HEK293 (cell line): ENCODE measurements at regions not wholly inside any gene's neighbourhood (a gene's known extent, or its start where the extent isn't known, plus 50 kb on each side); places are given as distances from the start of the nearest gene placed in this dataset.

Experiments used
- ZNF121 ChIP-seq: fragments of 450-650 bp; formaldehyde crosslinking; IDR thresholded peaks from 2 replicates; pipeline ENCODE4 v1.5.1; 2016; ENCODE audit warnings: missing biosample characterization, missing genetic modification characterization
- ZNF18 ChIP-seq: fragments of 450-650 bp; formaldehyde crosslinking; IDR thresholded peaks from 2 replicates; pipeline ENCODE4 v1.5.1; 2016; ENCODE audit warnings: missing biosample characterization, missing genetic modification characterization

DNA sequence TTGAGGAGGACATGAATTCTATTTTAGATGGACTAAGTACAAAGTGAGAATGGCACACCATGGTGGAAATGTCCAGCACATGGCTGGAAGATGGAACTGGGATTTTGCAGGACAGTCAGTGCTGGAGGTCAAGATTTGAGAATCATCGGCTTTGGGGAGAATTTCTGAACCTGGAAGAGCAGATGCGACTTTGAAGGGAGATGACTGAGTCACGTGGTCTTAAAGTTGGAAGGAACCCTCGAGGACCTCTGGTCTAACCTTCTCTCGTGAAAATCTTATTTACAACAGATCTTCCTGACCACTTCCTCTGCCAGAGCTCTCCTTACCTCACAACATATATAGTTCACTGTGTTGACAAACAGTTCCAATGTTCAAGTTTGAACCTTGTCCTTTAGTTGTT is 415.4 kb downstream of the ATP23 start:
- TF ChIP-seq ZNF18 (tag by site-specific recombination) (no peak), ZNF121 (tag by site-specific recombination) (no peak)
